CD14-positive monocyte (primary cell): ENCODE measurements at regions not wholly inside any gene's neighbourhood (a gene's known extent, or its start where the extent isn't known, plus 50 kb on each side); places are given as distances from the start of the nearest gene placed in this dataset.
"Not testable (repeated sequence)": the region's sequence is repeated elsewhere in the genome, so short reads cannot be mapped to it uniquely, and the experiment has no call there.

Source experiments
- DNase-seq, 3 donors: peaks; one replicate each; pipeline ENCODE4 v3.0.0-alpha.2; 2011 to 2022
- H2AFZ ChIP-seq: 2 replicates; pipeline ENCODE4 v1.6.0; 2012; ENCODE audit warnings: mild to moderate bottlenecking, low read depth, low read length, inconsistent platforms; ENCODE audit not compliant: insufficient read depth, poor library complexity, severe bottlenecking
- H3K27ac ChIP-seq, 2 donors: 1 replicate in 1 of 2; 2 replicates in 1 of 2; pipeline ENCODE4 v1.5.1; 2012 to 2013; ENCODE audit warnings: low read length in 2 of 2, control low read depth in 1 of 2, inconsistent platforms in 1 of 2, low read depth in 1 of 2, mild to moderate bottlenecking in 1 of 2
- H3K27me3 ChIP-seq, 2 donors: one replicate each; pipeline versions ENCODE4 v1.6.0 to v1.6.1; 2011 to 2013; ENCODE audit warnings: low read length in 2 of 2; ENCODE audit not compliant: control insufficient read depth in 2 of 2, insufficient read depth in 2 of 2
- H3K36me3 ChIP-seq, 2 donors: replicated peaks in 1 of 2; 1 replicate in 1 of 2; 2 replicates in 1 of 2; pipeline versions ENCODE4 v1.5.1 to v1.6.1; 2012 to 2013; ENCODE audit warnings: low read length in 2 of 2, control low read depth in 1 of 2, inconsistent platforms in 1 of 2, mild to moderate bottlenecking in 1 of 2; ENCODE audit not compliant: insufficient read depth in 2 of 2, control insufficient read depth in 1 of 2
- H3K4me1 ChIP-seq, 2 donors: 1 replicate in 1 of 2; 2 replicates in 1 of 2; pipeline versions ENCODE4 v1.5.1 to v1.6.1; 2012 to 2013; ENCODE audit warnings: low read length in 2 of 2, control low read depth in 1 of 2, inconsistent platforms in 1 of 2, mild to moderate bottlenecking in 1 of 2, moderate library complexity in 1 of 2; ENCODE audit not compliant: insufficient read depth in 2 of 2, control insufficient read depth in 1 of 2
- H3K4me2 ChIP-seq: replicated peaks from 2 replicates; pipeline ENCODE3; 2012; ENCODE audit warnings: low read length, moderate library complexity, mild to moderate bottlenecking; ENCODE audit not compliant: poor library complexity, severe bottlenecking; ENCODE audit errors: extremely low read depth
- H3K4me3 ChIP-seq, 3 experiments: fragments of 200-600 bp in 1 of 3; sonication (generic) in 1 of 3; replicated peaks in 1 of 3; 1 replicate in 2 of 3; 2 replicates in 1 of 3; pipeline ENCODE4 v1.5.1; 2011 to 2013; ENCODE audit warnings: low read length in 3 of 3, mild to moderate bottlenecking in 3 of 3, control low read depth in 2 of 3, low read depth in 2 of 3, inconsistent platforms in 1 of 3, moderate library complexity in 1 of 3
- H3K79me2 ChIP-seq: 2 replicates; pipeline ENCODE4 v1.6.0; 2012; ENCODE audit warnings: mild to moderate bottlenecking, control low read depth, inconsistent platforms, low read length, moderate library complexity; ENCODE audit not compliant: insufficient read depth
- H3K9ac ChIP-seq: 2 replicates; pipeline ENCODE4 v1.6.0; 2017; ENCODE audit warnings: low read length, mild to moderate bottlenecking; ENCODE audit not compliant: insufficient read depth, poor library complexity, severe bottlenecking
- H3K9me3 ChIP-seq, 2 donors: replicated peaks in 1 of 2; 1 replicate in 1 of 2; 2 replicates in 1 of 2; pipeline versions ENCODE4 v1.5.1 to v1.6.1; 2012 to 2013; ENCODE audit warnings: low read length in 2 of 2, control low read depth in 1 of 2; ENCODE audit not compliant: control insufficient read depth in 1 of 2, insufficient read depth in 1 of 2
- H4K20me1 ChIP-seq: 2 replicates; pipeline ENCODE4 v1.6.0; 2012; ENCODE audit warnings: mild to moderate bottlenecking, low read length, control low read depth, moderate library complexity; ENCODE audit not compliant: insufficient read depth
- H3K27ac Mint-ChIP-seq, 7 donors: one replicate each; pipeline ENCODE4 v1.8.0; 2020; ENCODE audit warnings: mild to moderate bottlenecking in 7 of 7, mixed read lengths in 7 of 7, moderate library complexity in 6 of 7, inconsistent platforms in 2 of 7
- H3K27me3 Mint-ChIP-seq, 3 donors: one replicate each; pipeline ENCODE4 v1.8.0; 2021 to 2022; ENCODE audit warnings: low read depth in 3 of 3, mild to moderate bottlenecking in 3 of 3, mixed read lengths in 3 of 3, moderate library complexity in 3 of 3, inconsistent platforms in 1 of 3
- H3K36me3 Mint-ChIP-seq, 2 donors: one replicate each; pipeline ENCODE4 v1.8.0; 2020; ENCODE audit warnings: mixed read lengths in 2 of 2, inconsistent platforms in 1 of 2, mild to moderate bottlenecking in 1 of 2
- H3K4me1 Mint-ChIP-seq: one replicate; pipeline ENCODE4 v1.8.0; 2020; ENCODE audit warnings: mild to moderate bottlenecking, mixed read lengths
- H3K4me3 Mint-ChIP-seq, 2 donors: one replicate each; pipeline ENCODE4 v1.8.0; 2020; ENCODE audit warnings: mild to moderate bottlenecking in 2 of 2, mixed read lengths in 2 of 2, moderate library complexity in 1 of 2
- H3K9me3 Mint-ChIP-seq, 7 donors: one replicate each; pipeline ENCODE4 v1.8.0; 2020 to 2022; ENCODE audit warnings: mixed read lengths in 7 of 7, mild to moderate bottlenecking in 6 of 7, moderate library complexity in 6 of 7, inconsistent platforms in 2 of 7
- CTCF ChIP-seq: fragments of 200-600 bp; IDR thresholded peaks from one replicate; pipeline ENCODE4 v1.8.0; 2022; ENCODE audit warnings: antibody characterized with exemption, mild to moderate bottlenecking
- WGBS: methylation state at CpG from one replicate; pipeline ENCODE4 v1.1.5; 2013; ENCODE audit warnings: missing lambda C conversion rate; ENCODE audit not compliant: insufficient coverage; 5-methylcytosine and 5-hydroxymethylcytosine counted together
- intact Hi-C, 2 donors: fragments of 100-400 bp; cut with micrococcal nuclease; formaldehyde crosslinking; loops; one replicate each; pipeline versions ENCODE4 v1.15.0 to v1.15.1; 2023

GRCh38 chr20:25856256-25856884, 159.7 kb upstream of the ZNF337 start:
- WGBS, result 94% methylated on average over 17 of the region's 21 CpGs
- Histone ChIP-seq H4K20me1 (no peaks in the 10 kb centered on the region), H3K4me2 (no peak overlapping the region), H3K79me2 (no peaks in the 10 kb centered on the region), H3K27me3 (peaks cover 2 to 48% of the 10 kb centered on the region in 2 donors), H2AFZ (no peak overlapping the region), H3K4me1 (peaks cover 3% of the 10 kb centered on the region in 2 donors), H3K9ac (no peak overlapping the region), H3K9me3 (no peaks in the 10 kb centered on the region), H3K27ac (no peak overlapping the region), H3K36me3 (no peaks in the 10 kb centered on the region), H3K4me3 (no peak overlapping the region)
- TF ChIP-seq CTCF, result no peak
- intact Hi-C loops, result no loop called here
- Mint-ChIP-seq H3K36me3 (peaks cover 0 to 4% of the 10 kb centered on the region in 2 donors), H3K27ac (no peak overlapping the region), H3K4me3 (no peak overlapping the region), H3K4me1 (peaks cover 28% of the 10 kb centered on the region), H3K27me3 (peaks cover 47 to 87% (median 67%) of the 10 kb centered on the region in 3 donors), H3K9me3 (peaks cover 2 to 33% (median 15%) of the 10 kb centered on the region in 7 donors)
- no peak for DNase-seq

- H4K20me1 ChIP-seq, intact Hi-C loops, H3K27ac ChIP-seq, H3K79me2 ChIP-seq, H3K27ac Mint-ChIP-seq, H3K9me3 ChIP-seq, H3K4me3 ChIP-seq, DNase-seq, H3K4me2 ChIP-seq, H3K36me3 Mint-ChIP-seq, H3K4me1 ChIP-seq, H2AFZ ChIP-seq, H3K36me3 ChIP-seq, H3K9ac ChIP-seq, H3K4me3 Mint-ChIP-seq: not testable (repeated sequence)
- peaks cover 2 to 33% (median 12%) of the 10 kb centered on the region in 7 donors for H3K9me3 Mint-ChIP-seq
- H3K4me1 Mint-ChIP-seq, result peaks cover 20% of the 10 kb centered on the region
- WGBS, result 95% methylated on average over 20 of the region's 23 CpGs
- peaks cover 2 to 40% of the 10 kb centered on the region in 2 donors for H3K27me3 ChIP-seq
- H3K27me3 Mint-ChIP-seq, result peaks cover 40 to 80% (median 59%) of the 10 kb centered on the region in 3 donors
Observed at GRCh38 chr20:25855451-25856156, 159.0 kb upstream of the ZNF337 start.

GRCh38 chr20:25854666-25855065, 158.0 kb upstream of the ZNF337 start:
- peaks cover 32 to 70% (median 50%) of the 10 kb centered on the region in 3 donors for H3K27me3 Mint-ChIP-seq
- H3K27ac ChIP-seq, H3K4me3 ChIP-seq, intact Hi-C loops, DNase-seq, H3K27ac Mint-ChIP-seq, H3K4me2 ChIP-seq, H3K36me3 ChIP-seq, H3K9me3 ChIP-seq, H3K9ac ChIP-seq, H2AFZ ChIP-seq, H3K4me1 ChIP-seq, H3K79me2 ChIP-seq, H4K20me1 ChIP-seq, H3K36me3 Mint-ChIP-seq: not testable (repeated sequence)
- peaks cover 20% of the 10 kb centered on the region for H3K4me1 Mint-ChIP-seq
- peak overlapping the region in 1 of 2 donors; percentile 37 for H3K4me3 Mint-ChIP-seq
- H3K27me3 ChIP-seq, result peaks cover 2 to 31% of the 10 kb centered on the region in 2 donors
- WGBS, result no CpG with 5 or more reads among the region's 11 CpGs
- H3K9me3 Mint-ChIP-seq, result peaks cover 1 to 30% (median 14%) of the 10 kb centered on the region in 7 donors
